ENCODE measurements at regions not wholly inside any gene's neighbourhood (a gene's known extent, or its start where the extent isn't known, plus 50 kb on each side); places are given as distances from the start of the nearest gene placed in this dataset.

- Histone ChIP-seq H3K4me3 (no peak overlapping the region), H2AFZ (ENCODE audit: low read depth, low read length) (no peak overlapping the region), H3K27ac (ENCODE audit: extremely low read depth, low read depth, low read length) (no peak overlapping the region), H4K20me1 (replicated peaks; ENCODE audit: control insufficient read depth, insufficient read depth, low read length) (no peaks in the 10 kb centered on the region), H3K9me3 (replicated peaks; ENCODE audit: control insufficient read depth, insufficient read depth, low read depth, low read length) (no peaks in the 10 kb centered on the region), H3K4me2 (ENCODE audit: insufficient read depth, low read length) (no peak overlapping the region), H3K27me3 (ENCODE audit: control insufficient read depth in 2 of 2, insufficient read depth in 2 of 2, low read length in 2 of 2) (no peaks in the 10 kb centered on the region), H3K9ac (ENCODE audit: insufficient read depth in 1 of 2, low read depth in 2 of 2, low read length in 2 of 2) (no peak overlapping the region), H3K36me3 (ENCODE audit: control insufficient read depth, insufficient read depth, low read length) (no peaks in the 10 kb centered on the region), H3K9me1 (ENCODE audit: control insufficient read depth, insufficient read depth, low read length) (no peaks in the 10 kb centered on the region), H3K4me1 (replicated peaks in 1 of 2; ENCODE audit: control insufficient read depth in 2 of 2, insufficient read depth in 2 of 2, low read length in 2 of 2) (no peaks in the 10 kb centered on the region), H3K79me2 (ENCODE audit: control insufficient read depth, insufficient read depth, low read length) (no peaks in the 10 kb centered on the region)
- no peak for DNase-seq (ENCODE audit: extremely low read depth in 1 of 4, low spot score in 3 of 4)
- ChIA-PET CTCF (ENCODE audit: low intra/inter-chr PET ratio) (no interaction called here), POLR2A (no interaction called here)
- FAIRE-seq = no peak
- ATAC-seq = no peak
- TF ChIP-seq MAFG (tag; conservative IDR thresholded peaks at IDR 0.05) (no peak), IFI16 (CRISPR knock-in tag; IDR thresholded peaks at IDR 0.05) (no peak), ZNF354B (CRISPR knock-in tag; IDR thresholded peaks at IDR 0.05) (no peak), TOE1 (IDR thresholded peaks at IDR 0.05; ENCODE audit: borderline replicate concordance) (no peak), TOE1 (CRISPR knock-in tag; IDR thresholded peaks at IDR 0.05; ENCODE audit: borderline replicate concordance, low read depth) (no peak), E4F1 (CRISPR knock-in tag; IDR thresholded peaks at IDR 0.05; ENCODE audit: borderline replicate concordance) (no peak), TCF7L2 (IDR thresholded peaks at IDR 0.05; ENCODE audit: low read depth, low read length) (no peak), CREB5 (CRISPR knock-in tag; IDR thresholded peaks at IDR 0.05) (no peak), STAT5A (IDR thresholded peaks at IDR 0.05; ENCODE audit: borderline replicate concordance, low read length) (no peak)
- BruUV-seq (replicated peaks) = no TSS peak
- in situ Hi-C loops (cut with MboI) = no loop called here
- 0% methylated on average over 1 of the region's 1 CpG for WGBS (ENCODE audit: insufficient coverage, low coverage, missing lambda C conversion rate)
- intact Hi-C loops (cut with micrococcal nuclease) = no loop called here
These were observed 395.7 kb upstream of the ST6GAL2 start for GRCh38 chr2:107281637-107282036.

All from K562 (cell line).